Stimulated activated CD4-positive, alpha-beta T cell treated with anti-CD3 and anti-CD28 coated beads, Interleukin-12 subunit alpha, Interleukin-12 subunit beta, amount 100 ng/mL, for 48 hours (primary cell): ENCODE measurements at regions not wholly inside any gene's neighbourhood (a gene's known extent, or its start where the extent isn't known, plus 50 kb on each side); places are given as distances from the start of the nearest gene placed in this dataset.

ENCODE experiments used
- DNase-seq, 3 donors: peaks; one replicate each; pipeline ENCODE4 v3.0.0-alpha.2; 2020; ENCODE audit warnings: low read depth in 2 of 3, low spot score in 1 of 3

- DNase-seq: no peak
Measured at GRCh38 chr5:53326424-53327153, 153.8 kb upstream of the FST start.

- DNase-seq: no peak
Measured at GRCh38 chr5:53327811-53328334, 152.6 kb upstream of the FST start.

GRCh38 chr5:53330491-53330890 is 149.9 kb upstream of the FST start:
- DNase-seq: no peak

GRCh38 chr5:53331463-53331862 is 149.0 kb upstream of the FST start:
- DNase-seq: no peak

- no peak for DNase-seq
Measured at GRCh38 chr5:53333160-53333559, 147.3 kb upstream of the FST start.

GRCh38 chr5:53334431-53334941 is 145.9 kb upstream of the FST start:
- no peak for DNase-seq

GRCh38 chr5:53335115-53335514 is 145.3 kb upstream of the FST start:
- DNase-seq: no peak

- no peak for DNase-seq
Measured at GRCh38 chr5:53337827-53338226, 142.6 kb upstream of the FST start.

- DNase-seq: no peak
Measured at GRCh38 chr5:53338971-53339370, 141.5 kb upstream of the FST start.

- DNase-seq: no peak
Measured at GRCh38 chr5:53339962-53340540, 140.4 kb upstream of the FST start.

GRCh38 chr5:53340956-53341750 is 139.3 kb upstream of the FST start:
- DNase-seq: no peak

- no peak for DNase-seq
Measured at GRCh38 chr5:53342236-53342635, 138.2 kb upstream of the FST start.

GRCh38 chr5:53343187-53343586 is 137.2 kb upstream of the FST start:
- no peak for DNase-seq

GRCh38 chr5:53350368-53350767 is 130.1 kb upstream of the FST start:
- DNase-seq: no peak

GRCh38 chr5:53350991-53351770 is 129.2 kb upstream of the FST start:
- no peak for DNase-seq

- no peak for DNase-seq
Measured at GRCh38 chr5:53355316-53355715, 125.1 kb upstream of the FST start.

GRCh38 chr5:53355931-53356330 is 124.5 kb upstream of the FST start:
- DNase-seq: no peak

GRCh38 chr5:53357439-53357838 is 123.0 kb upstream of the FST start:
- DNase-seq: no peak

- DNase-seq: no peak
Measured at GRCh38 chr5:53358794-53359193, 121.6 kb upstream of the FST start.

- no peak for DNase-seq
Measured at GRCh38 chr5:53359916-53360517, 120.4 kb upstream of the FST start.

GRCh38 chr5:53360811-53361210 is 119.6 kb upstream of the FST start:
- DNase-seq: no peak
